ENCODE measurements at regions not wholly inside any gene's neighbourhood (a gene's known extent, or its start where the extent isn't known, plus 50 kb on each side); places are given as distances from the start of the nearest gene placed in this dataset.

GRCh38 chr9:115425601-115426000, 307.6 kb upstream of the TNC start:
- Histone ChIP-seq H3K79me2 (ENCODE audit: insufficient read depth, low read depth) (no peaks in the 10 kb centered on the region), H3K9ac (no peak overlapping the region), H2AFZ (ENCODE audit: low read depth) (no peak overlapping the region), H3K27ac (no peak overlapping the region), H3K4me3 (IDR thresholded peaks at IDR 0.05; ENCODE audit: insufficient read depth, low read depth, low read length) (no peak overlapping the region), H3K4me2 (no peak overlapping the region), H3K4me1 (ENCODE audit: low read depth, poor library complexity, severe bottlenecking) (peaks cover 10% of the 10 kb centered on the region), H4K20me1 (ENCODE audit: insufficient read depth) (no peaks in the 10 kb centered on the region), H3K36me3 (ENCODE audit: insufficient read depth) (no peaks in the 10 kb centered on the region), H3K27me3 (ENCODE audit: insufficient read depth, low read depth) (no peaks in the 10 kb centered on the region)
- TF ChIP-seq CTCF (conservative IDR thresholded peaks at IDR 0.05; ENCODE audit: low read depth, low read length), result no peak

GRCh38 chr9:115437418-115437817, 319.5 kb upstream of the TNC start:
- H3K9ac ChIP-seq, result no peak overlapping the region
- no peak overlapping the region for H3K27ac ChIP-seq
- no peaks in the 10 kb centered on the region for H3K79me2 ChIP-seq (ENCODE audit: insufficient read depth, low read depth)
- TF ChIP-seq CTCF (conservative IDR thresholded peaks at IDR 0.05; ENCODE audit: low read depth, low read length), result no peak
- H3K36me3 ChIP-seq (ENCODE audit: insufficient read depth), result no peaks in the 10 kb centered on the region
- H3K27me3 ChIP-seq (ENCODE audit: insufficient read depth, low read depth), result no peaks in the 10 kb centered on the region
- no peak overlapping the region for H2AFZ ChIP-seq (ENCODE audit: low read depth)
- no peaks in the 10 kb centered on the region for H3K4me1 ChIP-seq (ENCODE audit: low read depth, poor library complexity, severe bottlenecking)
- no peaks in the 10 kb centered on the region for H4K20me1 ChIP-seq (ENCODE audit: insufficient read depth)
- H3K4me3 ChIP-seq (IDR thresholded peaks at IDR 0.05; ENCODE audit: insufficient read depth, low read depth, low read length), result no peak overlapping the region
- no peak overlapping the region for H3K4me2 ChIP-seq

- H3K27ac ChIP-seq, result no peak overlapping the region
- H4K20me1 ChIP-seq (ENCODE audit: insufficient read depth), result no peaks in the 10 kb centered on the region
- H3K4me2 ChIP-seq, result no peak overlapping the region
- H3K79me2 ChIP-seq (ENCODE audit: insufficient read depth, low read depth), result no peaks in the 10 kb centered on the region
- no peaks in the 10 kb centered on the region for H3K36me3 ChIP-seq (ENCODE audit: insufficient read depth)
- no peak overlapping the region for H2AFZ ChIP-seq (ENCODE audit: low read depth)
- no peak overlapping the region for H3K4me3 ChIP-seq (IDR thresholded peaks at IDR 0.05; ENCODE audit: insufficient read depth, low read depth, low read length)
- no peaks in the 10 kb centered on the region for H3K4me1 ChIP-seq (ENCODE audit: low read depth, poor library complexity, severe bottlenecking)
- no peaks in the 10 kb centered on the region for H3K27me3 ChIP-seq (ENCODE audit: insufficient read depth, low read depth)
- TF ChIP-seq CTCF (conservative IDR thresholded peaks at IDR 0.05; ENCODE audit: low read depth, low read length), result no peak
- no peak overlapping the region for H3K9ac ChIP-seq
Measured at GRCh38 chr9:115439641-115440040, 321.7 kb upstream of the TNC start.

- Histone ChIP-seq H3K27me3 (ENCODE audit: insufficient read depth, low read depth) (no peaks in the 10 kb centered on the region), H4K20me1 (ENCODE audit: insufficient read depth) (no peaks in the 10 kb centered on the region), H3K27ac (no peak overlapping the region), H3K4me2 (no peak overlapping the region), H3K4me3 (IDR thresholded peaks at IDR 0.05; ENCODE audit: insufficient read depth, low read depth, low read length) (no peak overlapping the region), H3K4me1 (ENCODE audit: low read depth, poor library complexity, severe bottlenecking) (no peaks in the 10 kb centered on the region), H3K9ac (no peak overlapping the region), H3K36me3 (ENCODE audit: insufficient read depth) (no peaks in the 10 kb centered on the region), H3K79me2 (ENCODE audit: insufficient read depth, low read depth) (no peaks in the 10 kb centered on the region), H2AFZ (ENCODE audit: low read depth) (no peak overlapping the region)
- no peak for TF ChIP-seq CTCF (conservative IDR thresholded peaks at IDR 0.05; ENCODE audit: low read depth, low read length)
Measured at GRCh38 chr9:115442054-115442453, 324.1 kb upstream of the TNC start.

GRCh38 chr9:115443890-115444289, 325.9 kb upstream of the TNC start:
- H4K20me1 ChIP-seq (ENCODE audit: insufficient read depth), result no peaks in the 10 kb centered on the region

More at GRCh38 chr9:115443890-115444289, 325.9 kb upstream of the TNC start:
- Histone ChIP-seq H3K27ac (no peak overlapping the region), H3K79me2 (ENCODE audit: insufficient read depth, low read depth) (no peaks in the 10 kb centered on the region), H3K4me3 (IDR thresholded peaks at IDR 0.05; ENCODE audit: insufficient read depth, low read depth, low read length) (no peak overlapping the region), H2AFZ (ENCODE audit: low read depth) (no peak overlapping the region), H3K36me3 (ENCODE audit: insufficient read depth) (no peaks in the 10 kb centered on the region), H3K9ac (no peak overlapping the region), H3K4me2 (no peak overlapping the region), H3K4me1 (ENCODE audit: low read depth, poor library complexity, severe bottlenecking) (no peaks in the 10 kb centered on the region), H3K27me3 (ENCODE audit: insufficient read depth, low read depth) (no peaks in the 10 kb centered on the region)
- no peak for TF ChIP-seq CTCF (conservative IDR thresholded peaks at IDR 0.05; ENCODE audit: low read depth, low read length)
